HG03045 (cell line): ENCODE measurements at regions not wholly inside any gene's neighbourhood (a gene's known extent, or its start where the extent isn't known, plus 50 kb on each side); places are given as distances from the start of the nearest gene placed in this dataset.

Source experiments
- ATAC-seq: cut with Tn5 transposase; IDR thresholded peaks from one replicate; pipeline ENCODE4 v1.9.1; 2021; ENCODE audit warnings: mild to moderate bottlenecking, moderate library complexity; ENCODE audit not compliant: unreplicated experiment

DNA sequence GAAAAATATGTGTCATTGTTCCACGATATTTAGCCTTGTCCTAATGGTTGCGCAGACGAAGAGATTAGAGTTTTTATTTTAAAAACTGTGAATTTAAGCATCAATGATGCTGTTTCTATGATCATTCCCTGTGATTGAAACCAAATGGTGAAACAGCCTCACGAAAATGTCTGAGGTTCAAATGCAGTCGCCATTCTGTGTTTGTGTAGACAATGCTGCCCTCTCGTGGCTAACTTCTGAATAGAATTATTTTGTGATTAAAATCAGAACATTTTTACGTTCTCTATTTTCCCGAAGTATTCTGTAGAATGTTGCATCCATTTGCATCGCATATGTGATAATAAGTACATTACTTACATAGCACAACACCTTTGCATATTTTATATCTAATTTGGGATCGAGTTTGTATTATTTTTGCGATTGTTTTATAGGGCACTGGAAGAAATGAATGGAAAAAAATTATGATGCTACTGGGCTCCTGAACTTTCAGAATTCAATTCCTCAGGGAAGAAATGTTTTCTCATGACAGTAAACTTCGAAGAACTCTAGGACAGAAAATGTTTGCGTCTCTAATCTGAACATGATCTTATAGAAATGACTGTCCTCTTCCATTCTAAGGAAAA, 54.8 kb upstream of the CREB1 start:
- ATAC-seq = no peak

DNA sequence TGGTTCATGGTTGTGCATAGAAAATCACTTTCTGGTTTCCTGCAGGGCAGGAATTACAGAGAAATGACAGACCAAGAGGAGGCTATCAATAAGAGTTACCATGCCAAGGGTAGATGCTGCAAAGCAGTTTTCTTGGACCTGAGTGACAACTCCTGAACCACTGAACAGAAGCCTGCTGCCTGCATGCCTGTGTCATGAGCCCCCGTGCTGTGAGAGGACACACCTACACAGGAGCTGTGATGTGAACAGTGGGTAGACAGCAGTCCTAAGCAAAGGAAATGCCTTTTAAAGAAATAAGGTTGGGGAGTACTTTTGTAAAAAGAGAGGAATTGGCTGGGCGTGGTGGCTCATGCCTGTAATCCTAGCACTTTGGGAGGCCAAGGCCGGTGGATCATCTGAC, 54.2 kb upstream of the CREB1 start:
- ATAC-seq = no peak

DNA sequence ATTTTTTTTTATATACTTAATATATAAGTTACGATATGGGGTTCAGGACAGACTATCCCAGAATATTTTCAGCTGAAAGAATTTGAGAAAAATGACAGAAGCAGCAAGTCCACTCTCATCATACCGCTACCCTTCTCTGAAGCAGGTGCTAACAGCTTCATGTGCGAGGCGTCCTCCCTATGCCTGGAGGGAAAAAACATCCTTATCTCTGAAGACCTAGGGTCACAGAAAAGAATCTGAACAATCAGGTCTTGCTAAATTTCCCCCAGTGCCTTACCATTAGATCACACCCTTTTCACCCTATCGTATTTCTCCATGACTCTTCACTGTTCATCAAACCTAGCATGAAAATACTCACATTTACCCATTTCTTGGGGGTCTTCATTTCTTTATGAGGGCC, 51.9 kb upstream of the CREB1 start:
- ATAC-seq = no peak

DNA sequence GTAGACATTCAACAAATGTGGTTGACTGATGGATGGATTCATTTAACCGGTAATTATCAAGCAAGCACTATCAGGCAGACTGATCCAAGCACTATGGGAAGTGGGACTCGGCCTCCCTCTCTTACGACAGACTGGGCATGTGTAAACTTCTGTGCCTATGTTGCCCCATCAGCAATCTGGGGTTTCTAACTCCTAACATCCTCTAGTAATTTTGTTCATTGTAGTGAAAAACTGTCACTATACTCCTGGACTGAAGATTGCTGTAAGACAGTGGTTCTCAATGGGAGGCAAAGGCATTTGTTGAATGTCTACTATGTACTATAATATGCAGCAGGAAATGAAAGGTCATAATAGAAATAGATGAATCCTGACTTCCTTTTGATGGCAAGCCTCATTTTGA, 51.2 kb upstream of the CREB1 start:
- no peak for ATAC-seq

DNA sequence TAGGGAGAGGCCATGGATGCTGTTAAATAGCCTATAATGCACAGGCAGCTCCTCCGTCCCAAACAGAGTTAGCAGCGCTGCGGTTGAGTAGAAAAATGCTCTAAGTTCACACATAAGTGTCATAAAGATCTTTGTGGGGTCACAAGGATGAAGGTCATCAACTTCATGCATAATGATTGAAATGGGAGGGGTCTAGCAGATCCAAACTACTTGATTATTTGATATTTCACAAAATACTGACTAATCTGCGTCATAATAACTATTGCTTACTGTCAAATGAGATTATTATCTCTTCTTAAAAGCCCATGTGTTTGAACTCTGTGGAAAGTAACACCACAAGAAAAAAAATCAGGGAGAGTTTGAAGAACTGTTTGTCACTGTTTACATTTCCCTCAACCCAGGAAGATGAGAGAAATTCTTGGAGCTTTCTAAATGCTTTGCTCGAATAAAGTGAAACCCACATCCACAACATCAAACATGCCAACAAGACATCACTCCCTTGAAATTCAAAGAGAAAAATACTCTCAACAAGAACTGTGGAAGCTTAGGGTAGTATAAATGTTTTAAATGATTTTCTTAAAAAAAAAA, 50.5 kb upstream of the CREB1 start:
- ATAC-seq = no peak
